Fibroblast of skin of left quadriceps (primary cell): ENCODE measurements at regions not wholly inside any gene's neighbourhood (a gene's known extent, or its start where the extent isn't known, plus 50 kb on each side); places are given as distances from the start of the nearest gene placed in this dataset.

Experiments used
- DNase-seq, 2 experiments: peaks; one replicate each; pipeline ENCODE4 v3.0.0-alpha.2; 2013; ENCODE audit warnings: low read depth in 2 of 2

GRCh38 chr4:152269448-152270191, 266.3 kb downstream of the FBXW7 start:
- DNase-seq, result no peak

- DNase-seq, result no peak
Observed at GRCh38 chr4:152267811-152268210, 268.1 kb downstream of the FBXW7 start.

- no peak for DNase-seq
Observed at GRCh38 chr4:152266831-152267480, 268.9 kb downstream of the FBXW7 start.

DNA sequence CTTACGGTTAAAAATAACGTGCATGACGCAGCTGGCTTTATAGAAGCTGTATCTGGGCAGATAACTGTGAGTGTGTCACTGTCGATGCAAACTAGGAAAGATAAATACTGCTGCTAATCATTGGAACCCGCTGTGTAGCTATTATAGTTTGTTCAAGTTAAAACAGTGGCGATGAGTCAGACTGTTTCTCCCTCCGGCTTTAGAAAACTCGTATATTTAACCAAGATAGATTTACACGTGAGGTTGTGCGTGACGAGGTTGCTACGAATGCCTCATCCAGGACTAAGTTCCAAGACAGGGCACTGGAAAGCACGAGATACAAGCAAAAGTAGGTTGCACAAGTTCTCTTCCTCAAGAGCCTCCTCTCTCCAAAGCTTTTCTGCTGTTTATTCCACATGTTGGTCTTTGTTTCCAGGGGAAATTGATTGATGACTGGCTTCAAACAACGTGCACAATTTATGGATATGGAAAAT, 270.7 kb downstream of the FBXW7 start:
- DNase-seq, result no peak

DNA sequence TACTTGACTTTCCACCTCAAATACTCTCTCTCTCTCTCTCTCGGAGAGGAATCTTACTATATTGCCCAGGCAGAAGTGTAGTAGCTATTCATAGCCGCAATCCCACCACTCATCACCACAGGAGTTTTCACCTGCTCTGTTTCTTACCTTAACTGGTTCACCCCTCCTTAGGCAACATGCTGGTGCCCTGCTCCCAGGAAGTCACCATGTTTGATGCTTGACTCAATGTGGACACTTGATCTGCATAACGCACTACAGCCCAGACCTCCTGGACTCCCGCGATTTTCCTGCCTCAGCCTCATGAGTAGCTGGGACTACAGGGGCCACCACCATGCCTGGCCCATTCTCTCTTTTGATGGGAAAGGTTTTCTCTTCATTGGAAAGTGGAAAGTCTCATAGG, 271.8 kb downstream of the FBXW7 start:
- no peak for DNase-seq

DNA sequence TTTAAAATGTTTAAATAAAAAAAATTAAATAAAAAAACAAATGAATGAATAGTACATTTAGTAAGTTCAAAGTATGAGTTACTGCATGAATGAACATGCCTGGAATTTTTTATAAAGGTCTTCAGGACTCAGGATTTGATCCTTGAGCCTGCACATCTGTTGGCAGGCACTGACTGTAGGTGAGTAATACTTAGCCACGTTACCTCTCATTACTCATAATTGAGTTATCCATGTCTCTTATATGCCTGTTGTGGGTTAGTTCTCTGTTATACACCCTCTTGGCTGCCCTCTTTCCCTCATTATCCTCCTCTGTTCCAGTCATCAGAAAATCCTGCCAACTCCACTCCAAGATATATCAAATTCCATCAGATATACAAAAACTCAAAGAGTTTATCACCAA, 276.0 kb downstream of the FBXW7 start:
- DNase-seq, result peak; percentile 26 to 28

DNA sequence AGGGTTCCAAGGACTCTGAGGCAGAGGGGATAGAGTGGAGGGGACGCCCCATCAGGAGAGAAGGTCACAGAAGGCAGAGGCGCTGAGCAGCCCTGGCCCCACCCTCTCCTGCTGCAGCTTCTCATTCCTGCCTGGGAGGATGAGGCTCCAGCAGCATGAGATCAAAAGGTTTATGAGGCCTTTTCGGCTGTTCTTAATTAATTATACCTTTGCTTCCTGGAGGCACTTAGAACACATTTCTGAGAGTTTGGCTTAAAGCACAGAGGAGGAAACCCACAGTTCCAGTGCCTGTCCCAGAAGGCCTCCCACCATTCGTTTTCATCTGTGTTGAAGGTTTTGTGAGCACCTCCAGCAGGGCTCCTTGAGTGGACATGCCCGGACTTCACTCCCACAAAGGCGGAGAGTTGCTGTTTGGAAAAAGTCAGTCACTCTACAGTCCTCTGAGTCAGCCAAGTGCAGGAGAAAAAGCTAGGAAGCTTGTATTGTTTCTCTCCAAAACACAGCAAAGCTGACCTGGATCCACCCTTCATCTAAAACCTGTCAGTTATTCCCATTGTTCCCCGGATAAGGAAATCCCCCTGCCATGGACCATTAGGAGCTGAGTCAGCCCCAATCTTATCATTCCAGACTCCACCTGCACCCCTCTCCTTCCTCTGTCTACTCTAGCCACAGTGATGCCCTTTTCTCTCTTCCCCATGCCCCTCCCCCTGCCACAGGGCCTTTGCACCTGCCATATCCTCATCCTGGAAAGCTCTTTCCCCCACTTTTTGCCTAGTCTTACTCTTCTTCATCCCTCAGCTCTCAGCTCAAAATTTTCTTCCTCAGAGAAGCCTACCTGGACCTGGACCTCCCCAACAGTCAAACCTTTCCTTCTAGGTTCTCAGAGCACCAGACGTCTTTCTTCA, 276.8 kb downstream of the FBXW7 start:
- peak in 1 of 2 experiments; percentile 19 for DNase-seq

GRCh38 chr4:152258391-152258790, 277.5 kb downstream of the FBXW7 start:
- DNase-seq, result no peak

DNA sequence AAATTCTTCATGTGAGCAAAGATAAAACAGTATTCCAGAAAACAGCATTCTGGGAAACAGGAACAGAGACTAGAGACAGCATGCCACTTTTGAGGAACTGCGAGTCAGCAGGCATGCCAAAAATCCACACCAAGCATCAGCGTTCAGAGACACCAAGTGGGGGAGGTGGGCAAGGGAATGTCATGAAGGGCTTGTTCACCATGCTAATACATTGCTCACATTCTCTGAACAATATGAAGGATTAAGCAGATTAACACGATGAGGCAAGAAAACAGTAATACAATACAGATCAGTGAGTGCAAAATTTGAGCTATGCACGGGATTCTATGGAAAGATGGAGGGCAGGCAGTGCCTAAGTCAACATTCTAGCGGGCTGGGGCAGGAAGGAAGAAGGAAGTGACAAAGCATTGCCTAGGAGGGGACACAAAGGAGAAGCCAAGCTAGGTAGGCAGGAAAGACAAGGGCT, 278.3 kb downstream of the FBXW7 start:
- DNase-seq, result peak; percentile 45 to 49

- no peak for DNase-seq
Observed at GRCh38 chr4:152256996-152257395, 278.9 kb downstream of the FBXW7 start.

- no peak for DNase-seq
Observed at GRCh38 chr4:152255437-152255836, 280.5 kb downstream of the FBXW7 start.

GRCh38 chr4:152248347-152248746, 287.5 kb downstream of the FBXW7 start:
- no peak for DNase-seq

GRCh38 chr4:152247271-152247975, 288.5 kb downstream of the FBXW7 start:
- DNase-seq, result no peak

DNA sequence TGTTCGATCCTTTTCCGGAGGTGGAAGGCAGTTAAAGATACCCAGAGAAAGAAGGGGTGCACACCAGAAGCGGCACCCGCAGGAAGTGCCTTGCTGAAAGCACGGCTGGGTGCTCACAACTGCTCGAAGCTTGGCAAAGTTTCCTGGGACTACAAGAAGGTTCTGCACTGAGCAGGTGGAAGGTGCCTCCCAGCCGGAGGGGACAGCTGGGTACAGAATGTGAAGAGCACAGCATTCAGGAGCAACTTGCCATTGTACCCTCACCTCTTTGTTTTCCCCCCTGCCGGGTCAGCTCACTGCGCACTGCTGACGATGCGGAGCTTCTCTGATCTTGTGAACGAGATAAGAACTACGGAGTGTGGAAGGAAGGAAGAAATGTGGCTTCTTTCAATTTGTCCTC, 289.2 kb downstream of the FBXW7 start:
- DNase-seq, result no peak

DNA sequence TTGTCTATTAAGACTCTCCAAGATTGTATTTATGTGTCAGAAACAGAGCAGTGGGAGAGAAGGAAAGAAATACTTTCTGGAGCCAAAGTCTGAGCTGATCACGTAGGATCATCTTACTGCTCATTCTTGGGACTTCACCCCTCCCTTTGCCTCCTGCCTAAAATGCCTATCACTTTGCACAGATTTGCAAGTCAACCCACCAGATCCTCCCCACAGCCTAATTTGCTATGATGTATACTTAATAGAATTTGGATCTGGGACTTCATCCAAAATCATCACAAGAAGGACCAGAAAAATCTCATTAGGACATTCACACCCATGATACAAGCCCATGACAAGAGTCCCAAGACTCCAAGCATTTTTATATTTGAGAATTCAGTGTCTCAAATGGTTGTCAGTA, 290.2 kb downstream of the FBXW7 start:
- DNase-seq, result peak in 1 of 2 experiments; percentile 18

DNA sequence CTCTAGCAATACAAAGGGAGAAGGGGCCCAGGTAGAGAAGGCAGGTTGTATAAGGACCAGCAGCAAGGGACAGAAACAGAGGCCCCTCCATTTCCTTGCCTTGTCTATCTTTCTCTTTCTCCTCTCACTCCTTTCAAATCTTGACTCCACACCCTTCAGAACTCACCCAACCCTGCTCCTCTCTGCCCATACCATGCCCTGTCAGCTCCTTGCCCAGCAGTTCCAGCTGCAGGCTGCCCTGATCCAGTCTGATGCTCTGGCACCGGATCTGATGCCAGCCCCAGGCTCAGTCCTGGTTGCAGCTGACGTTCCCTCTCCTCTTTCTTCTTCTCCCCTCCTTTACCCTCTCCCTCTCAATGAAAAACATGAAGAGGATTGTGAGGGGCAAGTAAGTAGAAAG, 291.2 kb downstream of the FBXW7 start:
- DNase-seq, result no peak

DNA sequence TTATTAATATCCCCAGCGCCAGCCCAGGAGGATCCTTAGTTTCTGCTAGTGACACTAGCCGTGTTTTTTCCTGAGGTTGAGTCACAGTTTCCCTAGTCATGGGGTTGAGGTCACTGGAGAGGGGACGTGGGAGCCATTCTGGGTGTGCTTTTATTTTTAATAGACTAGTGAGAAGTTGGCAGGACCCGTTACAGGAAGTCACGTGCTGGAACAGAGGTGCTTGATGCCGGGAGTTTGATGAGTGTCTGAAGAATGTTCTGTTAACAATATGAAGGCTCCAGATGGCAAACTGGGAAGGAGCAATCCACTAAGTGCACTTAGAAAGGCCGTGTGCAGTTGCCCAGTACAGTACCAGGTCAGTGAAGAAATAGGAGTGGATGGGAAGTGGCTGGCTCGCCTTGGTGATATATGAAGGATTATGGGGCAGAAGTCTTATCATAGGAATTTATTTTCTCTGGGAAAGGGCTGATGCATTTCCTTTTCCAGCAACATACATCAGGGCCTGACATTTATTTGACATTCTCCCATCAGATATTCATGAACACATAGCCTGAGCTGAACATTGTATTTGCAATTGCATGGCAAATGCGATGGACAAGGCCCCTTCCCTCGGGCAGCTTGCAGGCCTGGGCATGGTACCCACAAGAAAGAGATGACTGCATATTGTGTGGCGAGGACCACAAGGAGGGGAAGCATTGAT, 291.8 kb downstream of the FBXW7 start:
- DNase-seq, result no peak

- no peak for DNase-seq
Observed at GRCh38 chr4:152243206-152243605, 292.7 kb downstream of the FBXW7 start.

GRCh38 chr4:152240232-152240631, 295.7 kb downstream of the FBXW7 start:
- DNase-seq, result no peak

- no peak for DNase-seq
Observed at GRCh38 chr4:152239216-152239615, 296.7 kb downstream of the FBXW7 start.

DNA sequence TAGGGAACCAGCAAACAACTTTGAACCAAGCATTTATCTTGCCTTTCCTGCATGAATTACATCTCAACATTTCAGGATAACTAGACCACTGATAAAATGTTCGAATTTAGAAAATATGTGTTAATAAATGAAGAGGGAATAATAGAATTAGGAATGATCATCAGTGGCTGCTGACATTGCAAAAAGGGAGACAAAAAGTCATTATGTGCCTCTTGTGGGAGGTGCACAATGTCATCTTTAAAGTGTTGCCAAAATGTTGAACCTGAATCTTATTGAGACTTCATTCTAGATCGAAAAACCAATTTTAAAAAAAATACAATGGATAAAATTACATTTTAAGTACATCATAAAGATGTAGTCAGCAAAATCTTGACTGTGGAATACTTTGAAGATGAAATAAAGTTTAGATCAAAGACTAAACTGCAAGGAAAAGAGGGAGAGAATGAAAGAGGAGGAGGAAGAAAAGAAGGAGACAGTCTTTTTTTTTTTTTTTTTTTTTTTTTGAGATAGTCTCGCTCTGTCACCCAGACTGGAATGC, 299.3 kb downstream of the FBXW7 start:
- DNase-seq, result no peak
